WERI-Rb-1 (cell line): ENCODE measurements at regions not wholly inside any gene's neighbourhood (a gene's known extent, or its start where the extent isn't known, plus 50 kb on each side); places are given as distances from the start of the nearest gene placed in this dataset.

Experiments
- DNase-seq: peaks from one replicate; pipeline ENCODE4 v3.0.0-alpha.2; 2020
- H3K27ac ChIP-seq: fragments of 250-450 bp; sonication (Bioruptor Pico); 2 replicates; pipeline ENCODE4 v1.5.1; 2020; ENCODE audit warnings: mild to moderate bottlenecking, moderate library complexity
- H3K27me3 ChIP-seq: fragments of 250-450 bp; sonication (Bioruptor Pico); 2 replicates; pipeline ENCODE4 v1.5.1; 2021; ENCODE audit warnings: mild to moderate bottlenecking, low read depth, moderate library complexity; ENCODE audit not compliant: insufficient read depth, severe bottlenecking
- H3K36me3 ChIP-seq: fragments of 250-450 bp; sonication (Bioruptor Pico); 2 replicates; pipeline ENCODE4 v1.5.1; 2020; ENCODE audit warnings: mild to moderate bottlenecking, moderate library complexity
- H3K4me3 ChIP-seq: 2 replicates; pipeline ENCODE4 v1.5.1; 2011; ENCODE audit warnings: low read depth, mild to moderate bottlenecking, control low read depth, low read length
- H3K9me3 ChIP-seq: fragments of 250-450 bp; sonication (Bioruptor Pico); 2 replicates; pipeline ENCODE4 v1.5.1; 2021; ENCODE audit warnings: mild to moderate bottlenecking, moderate library complexity; ENCODE audit not compliant: severe bottlenecking
- TF ChIP-seq, protein P1 (sequence below): IDR thresholded peaks from 2 replicates; pipeline ENCODE4 v1.5.1; 2011; ENCODE audit warnings: low read depth, mild to moderate bottlenecking, control low read depth, inconsistent platforms, low read length

DNA sequence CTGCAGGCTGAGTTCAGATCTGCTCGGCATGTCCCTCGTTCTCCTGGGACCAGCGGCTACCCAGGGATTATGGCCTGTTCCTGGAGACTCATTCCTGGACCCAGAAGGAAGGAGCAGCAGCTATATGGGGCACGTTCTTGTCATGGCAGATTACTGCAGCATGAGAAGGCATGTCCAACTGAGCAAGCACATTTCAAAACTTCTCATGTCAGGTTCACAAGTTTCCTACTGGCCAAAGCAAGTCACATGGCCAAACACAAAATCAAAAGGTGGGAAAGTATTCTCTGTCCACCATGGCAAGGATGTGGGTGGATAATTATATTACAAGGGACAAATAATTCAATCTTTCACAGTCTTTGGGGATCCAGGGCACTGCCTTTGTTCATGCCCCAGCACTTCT is 71.9 kb upstream of the C15orf39 start:
- H3K27ac ChIP-seq = no peak overlapping the region

DNA sequence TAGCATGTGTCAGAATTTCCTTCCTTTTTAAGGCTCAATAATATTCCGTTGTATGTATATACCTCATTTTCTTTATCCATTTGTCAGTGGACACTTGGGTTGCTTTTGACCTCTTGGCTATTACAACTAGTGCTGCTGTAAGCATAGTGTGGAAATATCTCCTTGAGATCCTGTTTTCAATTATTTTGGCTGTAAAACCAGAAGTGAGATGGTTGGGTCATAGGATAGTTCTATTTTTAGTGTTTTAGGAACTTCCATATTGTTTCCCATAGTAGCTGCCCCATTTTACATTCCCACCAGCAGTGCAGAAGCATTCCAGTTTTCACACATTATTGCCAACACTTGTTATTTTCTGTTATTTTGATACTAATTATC is 70.4 kb upstream of the C15orf39 start:
- Histone ChIP-seq H3K9me3 (no peaks in the 10 kb centered on the region), H3K27ac (no peak overlapping the region), H3K4me3 (no peak overlapping the region), H3K27me3 (no peaks in the 10 kb centered on the region), H3K36me3 (no peaks in the 10 kb centered on the region)
- TF ChIP-seq, protein P1, sequence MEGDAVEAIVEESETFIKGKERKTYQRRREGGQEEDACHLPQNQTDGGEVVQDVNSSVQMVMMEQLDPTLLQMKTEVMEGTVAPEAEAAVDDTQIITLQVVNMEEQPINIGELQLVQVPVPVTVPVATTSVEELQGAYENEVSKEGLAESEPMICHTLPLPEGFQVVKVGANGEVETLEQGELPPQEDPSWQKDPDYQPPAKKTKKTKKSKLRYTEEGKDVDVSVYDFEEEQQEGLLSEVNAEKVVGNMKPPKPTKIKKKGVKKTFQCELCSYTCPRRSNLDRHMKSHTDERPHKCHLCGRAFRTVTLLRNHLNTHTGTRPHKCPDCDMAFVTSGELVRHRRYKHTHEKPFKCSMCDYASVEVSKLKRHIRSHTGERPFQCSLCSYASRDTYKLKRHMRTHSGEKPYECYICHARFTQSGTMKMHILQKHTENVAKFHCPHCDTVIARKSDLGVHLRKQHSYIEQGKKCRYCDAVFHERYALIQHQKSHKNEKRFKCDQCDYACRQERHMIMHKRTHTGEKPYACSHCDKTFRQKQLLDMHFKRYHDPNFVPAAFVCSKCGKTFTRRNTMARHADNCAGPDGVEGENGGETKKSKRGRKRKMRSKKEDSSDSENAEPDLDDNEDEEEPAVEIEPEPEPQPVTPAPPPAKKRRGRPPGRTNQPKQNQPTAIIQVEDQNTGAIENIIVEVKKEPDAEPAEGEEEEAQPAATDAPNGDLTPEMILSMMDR = no peak
- no peak for DNase-seq

More for the DNA sequence above, 71.9 kb upstream of the C15orf39 start:
- TF ChIP-seq, protein P1 = no peak
- H3K4me3 ChIP-seq = no peak overlapping the region
- no peaks in the 10 kb centered on the region for H3K36me3 ChIP-seq
- no peaks in the 10 kb centered on the region for H3K27me3 ChIP-seq
- no peak for DNase-seq
- H3K9me3 ChIP-seq = no peaks in the 10 kb centered on the region

DNA sequence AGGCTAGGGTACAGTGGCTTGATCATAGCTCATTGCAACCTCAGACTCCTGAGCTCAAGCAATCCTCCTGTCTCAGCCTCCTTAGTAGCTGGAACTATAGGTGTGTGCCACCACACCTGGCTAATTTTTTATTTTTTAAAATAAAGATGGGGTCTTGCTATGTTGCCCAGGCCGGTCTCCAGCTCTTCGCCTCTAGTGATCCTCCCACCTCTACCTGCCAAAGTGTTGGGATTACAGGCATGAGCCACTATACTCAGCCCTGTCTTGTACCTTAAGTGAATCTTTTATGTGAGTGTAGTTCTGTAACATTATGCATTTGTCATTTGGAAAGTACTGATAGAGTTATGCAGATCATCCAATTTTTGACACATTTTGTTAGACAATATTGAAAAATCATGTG is 66.9 kb upstream of the C15orf39 start:
- Histone ChIP-seq H3K9me3 (no peaks in the 10 kb centered on the region), H3K27me3 (no peaks in the 10 kb centered on the region), H3K36me3 (no peaks in the 10 kb centered on the region), H3K4me3 (no peak overlapping the region), H3K27ac (no peak overlapping the region)
- TF ChIP-seq, protein P1 = no peak
- no peak for DNase-seq

DNA sequence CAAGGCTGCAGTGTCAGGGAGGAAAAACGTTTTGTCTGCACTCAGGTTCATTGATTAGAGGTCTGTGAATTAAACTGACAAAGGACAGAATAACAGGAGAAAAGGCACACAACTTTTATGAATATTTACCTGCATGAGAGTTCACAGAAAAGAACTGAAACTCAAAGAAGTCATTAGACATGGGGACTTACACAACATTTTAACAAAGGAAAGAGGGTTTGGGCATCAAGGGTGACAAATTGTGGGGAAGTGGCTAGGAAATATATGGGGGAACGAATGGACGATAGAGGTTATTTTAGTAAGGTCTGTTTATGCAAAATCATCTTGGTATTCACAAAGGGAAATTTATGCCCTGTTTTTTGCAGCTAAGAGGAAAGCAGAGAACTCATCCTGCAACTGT is 65.6 kb upstream of the C15orf39 start:
- Histone ChIP-seq H3K9me3 (no peaks in the 10 kb centered on the region), H3K36me3 (no peaks in the 10 kb centered on the region), H3K27me3 (no peaks in the 10 kb centered on the region), H3K27ac (no peak overlapping the region), H3K4me3 (no peak overlapping the region)
- TF ChIP-seq, protein P1 = no peak
- no peak for DNase-seq

DNA sequence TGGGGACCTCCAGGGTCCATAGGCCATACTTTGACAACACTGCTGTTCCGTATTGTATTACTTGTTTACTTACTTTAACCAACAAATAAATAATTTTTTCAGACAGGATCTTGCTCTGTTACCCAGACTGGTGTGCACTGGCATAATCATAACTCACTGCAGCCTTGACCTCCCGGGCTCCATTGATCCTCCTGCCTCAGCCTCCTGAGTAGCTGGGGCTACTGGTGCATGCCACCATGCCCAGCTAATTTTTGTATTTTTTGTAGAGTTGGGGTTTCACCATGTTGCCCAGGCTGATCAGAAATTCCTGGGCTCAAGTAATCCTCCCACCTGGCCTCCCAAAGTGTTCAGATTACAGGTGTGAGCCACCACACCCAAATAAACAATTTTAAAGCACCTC is 64.9 kb upstream of the C15orf39 start:
- Histone ChIP-seq H3K27me3 (no peaks in the 10 kb centered on the region), H3K4me3 (no peak overlapping the region), H3K36me3 (no peaks in the 10 kb centered on the region), H3K27ac (no peak overlapping the region), H3K9me3 (no peaks in the 10 kb centered on the region)
- TF ChIP-seq, protein P1 = no peak
- no peak for DNase-seq
